Mesothelial cell of epicardium (in vitro differentiated cells): ENCODE measurements at regions not wholly inside any gene's neighbourhood (a gene's known extent, or its start where the extent isn't known, plus 50 kb on each side); places are given as distances from the start of the nearest gene placed in this dataset.

Experiments
- DNase-seq, 2 experiments: peaks; one replicate each; pipeline ENCODE4 v3.0.0; 2021; ENCODE audit warnings: low spot score in 2 of 2; ENCODE audit not compliant: unreplicated experiment in 2 of 2
- H3K27ac Mint-ChIP-seq: 2 replicates; pipeline ENCODE4 v1.8.0; 2021; ENCODE audit warnings: mixed read lengths
- H3K27me3 Mint-ChIP-seq: 2 replicates; pipeline ENCODE4 v1.8.0; 2021; ENCODE audit warnings: low read depth, mixed read lengths
- H3K36me3 Mint-ChIP-seq: 2 replicates; pipeline ENCODE4 v1.8.0; 2021; ENCODE audit warnings: mixed read lengths
- H3K4me1 Mint-ChIP-seq: 2 replicates; pipeline ENCODE4 v1.8.0; 2021; ENCODE audit warnings: mixed read lengths
- H3K4me3 Mint-ChIP-seq: 2 replicates; pipeline ENCODE4 v1.8.0; 2021; ENCODE audit warnings: mild to moderate bottlenecking, moderate library complexity, mixed read lengths
- H3K9me3 Mint-ChIP-seq: 2 replicates; pipeline ENCODE4 v1.8.0; 2021; ENCODE audit warnings: mixed read lengths
- CTCF ChIP-seq: fragments of 200-600 bp; sonication (generic); IDR thresholded peaks from one replicate; pipeline ENCODE4 v1.5.0; 2021; ENCODE audit warnings: antibody characterized with exemption; ENCODE audit not compliant: unreplicated experiment

GRCh38 chr1:106189780-106190179, 866.7 kb upstream of the PRMT6 start:
- Mint-ChIP-seq H3K9me3 (peaks cover 30% of the 10 kb centered on the region), H3K36me3 (no peaks in the 10 kb centered on the region)

GRCh38 chr1:106194206-106194605, 862.3 kb upstream of the PRMT6 start:
- DNase-seq, result no peak
- Mint-ChIP-seq H3K36me3 (no peaks in the 10 kb centered on the region), H3K9me3 (peaks cover 43% of the 10 kb centered on the region), H3K4me3 (no peak overlapping the region), H3K27me3 (no peaks in the 10 kb centered on the region), H3K27ac (no peak overlapping the region), H3K4me1 (no peaks in the 10 kb centered on the region)
- no peak for TF ChIP-seq CTCF

More at GRCh38 chr1:106189780-106190179, 866.7 kb upstream of the PRMT6 start:
- Mint-ChIP-seq H3K27me3 (no peaks in the 10 kb centered on the region), H3K4me1 (no peaks in the 10 kb centered on the region), H3K4me3 (no peak overlapping the region), H3K27ac (no peak overlapping the region)
- no peak for DNase-seq
- no peak for TF ChIP-seq CTCF

GRCh38 chr1:106200711-106201110, 855.8 kb upstream of the PRMT6 start:
- peaks cover 6% of the 10 kb centered on the region for H3K4me1 Mint-ChIP-seq
- H3K9me3 Mint-ChIP-seq, result peaks cover 3% of the 10 kb centered on the region
- TF ChIP-seq CTCF, result no peak
- no peaks in the 10 kb centered on the region for H3K27me3 Mint-ChIP-seq
- DNase-seq, result no peak
- H3K27ac Mint-ChIP-seq, result no peak overlapping the region
- H3K36me3 Mint-ChIP-seq, result no peaks in the 10 kb centered on the region
- no peak overlapping the region for H3K4me3 Mint-ChIP-seq

GRCh38 chr1:106207185-106207584, 849.3 kb upstream of the PRMT6 start:
- no peak overlapping the region for H3K4me3 Mint-ChIP-seq
- H3K36me3 Mint-ChIP-seq, result no peaks in the 10 kb centered on the region
- no peaks in the 10 kb centered on the region for H3K9me3 Mint-ChIP-seq
- H3K27me3 Mint-ChIP-seq, result no peaks in the 10 kb centered on the region
- DNase-seq, result no peak
- peaks cover 6% of the 10 kb centered on the region for H3K4me1 Mint-ChIP-seq
- TF ChIP-seq CTCF, result no peak
- no peak overlapping the region for H3K27ac Mint-ChIP-seq

- Mint-ChIP-seq H3K4me3 (no peak overlapping the region), H3K27me3 (peaks cover 8% of the 10 kb centered on the region), H3K36me3 (no peaks in the 10 kb centered on the region), H3K9me3 (no peaks in the 10 kb centered on the region), H3K27ac (no peak overlapping the region), H3K4me1 (no peaks in the 10 kb centered on the region)
- peak; percentile 17 for TF ChIP-seq CTCF
- DNase-seq, result no peak
Measured at GRCh38 chr1:106217765-106218164, 838.7 kb upstream of the PRMT6 start.

GRCh38 chr1:106222403-106222802, 834.1 kb upstream of the PRMT6 start:
- Mint-ChIP-seq H3K4me3 (no peak overlapping the region), H3K4me1 (no peaks in the 10 kb centered on the region), H3K9me3 (no peaks in the 10 kb centered on the region), H3K27ac (no peak overlapping the region), H3K36me3 (no peaks in the 10 kb centered on the region), H3K27me3 (peaks cover 14% of the 10 kb centered on the region)
- DNase-seq, result no peak
- TF ChIP-seq CTCF, result no peak
